ENCODE measurements at regions not wholly inside any gene's neighbourhood (a gene's known extent, or its start where the extent isn't known, plus 50 kb on each side); places are given as distances from the start of the nearest gene placed in this dataset.
"Not testable (repeated sequence)": the region's sequence is repeated elsewhere in the genome, so short reads cannot be mapped to it uniquely, and the experiment has no call there.

DNA sequence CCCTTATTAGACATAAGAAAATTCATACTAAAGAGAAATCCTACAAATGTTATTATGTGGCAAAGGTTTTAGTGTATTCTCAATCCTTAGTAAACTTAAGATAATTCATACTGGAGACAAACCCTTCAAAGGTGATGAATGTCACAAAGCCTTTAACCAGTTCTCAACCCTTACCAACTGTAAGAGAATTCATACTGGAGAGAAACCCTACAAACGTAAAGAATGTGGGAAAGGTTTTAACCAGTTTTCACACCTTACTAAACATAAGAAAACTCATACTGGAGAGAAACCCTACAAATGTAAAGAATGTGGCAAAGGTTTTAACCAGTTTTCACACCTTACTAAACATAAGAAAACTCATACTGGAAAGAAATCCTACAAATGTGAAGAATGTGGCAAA lies 93.2 kb downstream of the ZNF680 start:
- no peak for DNase-seq

GRCh38 chr7:64465551-64465950 lies 97.3 kb downstream of the ZNF680 start:
- DNase-seq: no peak

DNA sequence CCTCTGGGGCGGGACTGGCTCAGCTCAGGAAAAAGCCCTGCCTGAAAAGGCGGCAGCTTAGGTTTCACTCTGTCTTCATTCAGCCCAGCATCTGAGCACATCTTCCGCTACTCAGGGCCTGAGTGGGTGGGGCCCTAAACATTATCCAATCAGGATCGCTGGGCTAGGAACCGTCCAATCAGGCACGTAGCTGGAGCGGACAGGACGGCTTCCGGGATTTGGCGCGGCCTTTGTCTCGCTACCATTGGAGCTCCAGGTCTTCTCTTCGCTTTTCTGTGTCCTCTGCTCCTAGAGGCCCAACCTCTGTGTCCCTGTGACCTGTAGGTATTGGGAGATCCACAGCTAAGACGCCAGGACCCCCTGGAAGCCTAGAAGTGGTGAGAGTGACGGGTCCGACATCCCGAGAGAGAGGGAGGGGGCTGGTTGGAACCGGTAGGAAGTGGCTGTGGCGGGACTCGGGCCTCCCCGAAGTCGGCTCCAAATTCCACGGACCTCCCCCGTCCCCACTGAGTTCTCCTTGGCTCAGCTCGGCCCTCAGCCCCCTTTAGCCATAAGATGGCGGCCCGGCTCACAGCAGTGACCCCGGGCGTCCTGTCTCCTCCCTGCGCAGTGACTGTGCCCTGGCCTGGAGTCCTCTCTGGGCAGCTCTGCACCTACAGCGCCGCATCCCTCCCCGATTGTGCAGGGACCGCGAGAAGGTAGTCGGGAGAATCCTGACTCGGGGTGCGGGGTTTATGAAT lies 99.1 kb downstream of the ZNF680 start:
- peak; percentile 29 for DNase-seq

- DNase-seq: not testable (repeated sequence)
These were observed 103.0 kb downstream of the ZNF680 start for GRCh38 chr7:64459858-64460257.

- no peak for DNase-seq
These were observed 119.8 kb downstream of the ZNF736 start for GRCh38 chr7:64433590-64433989.

- no peak for DNase-seq
These were observed 118.1 kb downstream of the ZNF736 start for GRCh38 chr7:64431838-64432237.

DNA sequence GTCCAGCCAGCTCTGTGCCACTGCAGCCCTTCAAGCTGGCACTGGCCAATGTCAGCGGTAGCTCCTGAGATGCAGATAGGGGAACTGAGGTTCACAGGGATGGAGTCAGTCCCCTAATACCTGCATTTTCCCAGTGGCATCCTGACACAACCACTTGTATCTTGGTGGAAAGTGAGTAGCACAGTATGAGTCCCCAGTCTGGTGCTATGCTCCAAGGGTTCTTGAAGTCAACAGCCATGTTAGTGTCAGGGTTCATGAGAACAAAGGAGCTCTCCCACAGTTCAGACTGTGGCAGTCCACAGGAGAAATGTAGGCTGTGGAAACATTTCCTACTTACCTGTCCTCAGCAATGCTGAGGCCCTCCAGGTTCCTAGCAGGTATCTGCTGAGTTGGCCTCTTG lies 115.5 kb downstream of the ZNF736 start:
- DNase-seq: no peak

GRCh38 chr7:64425436-64425835 lies 111.7 kb downstream of the ZNF736 start:
- not testable (repeated sequence) for DNase-seq

- no peak for DNase-seq
These were observed 93.4 kb downstream of the ZNF736 start for GRCh38 chr7:64407148-64407547.

Data from suppressor macrophage treated with lipopolysaccharide for 4 hours (primary cell).